AG04449 (cell line): ENCODE measurements at regions not wholly inside any gene's neighbourhood (a gene's known extent, or its start where the extent isn't known, plus 50 kb on each side); places are given as distances from the start of the nearest gene placed in this dataset.

ENCODE experiments used
- CTCF ChIA-PET: fragments of 350-600 bp; formaldehyde crosslinking; extraction: SDS; loops from one replicate; lab custom pipeline; 2021; ENCODE audit warnings: antibody characterized with exemption; lab: Yijun Ruan, JAX
- POLR2A ChIA-PET: fragments of 400-600, 350-600 bp; formaldehyde crosslinking; extraction: SDS; loops from one replicate; lab custom pipeline; 2020; ENCODE audit warnings: antibody characterized with exemption, inconsistent platforms; lab: Yijun Ruan, JAX
- DNase-seq: peaks from one replicate; pipeline ENCODE4 v3.0.0-alpha.2; 2010; ENCODE audit warnings: low read depth, low spot score
- H3K4me3 ChIP-seq: 2 replicates; pipeline ENCODE4 v1.5.1; 2011; ENCODE audit warnings: low read depth, mild to moderate bottlenecking, control low read depth, low read length
- TF ChIP-seq, protein P1 (sequence below): IDR thresholded peaks from one replicate; pipeline ENCODE4 v1.5.1; 2011; ENCODE audit warnings: mild to moderate bottlenecking, moderate library complexity, low read length, control low read depth, inconsistent platforms; ENCODE audit not compliant: insufficient read depth; ENCODE audit errors: missing control alignments

DNA sequence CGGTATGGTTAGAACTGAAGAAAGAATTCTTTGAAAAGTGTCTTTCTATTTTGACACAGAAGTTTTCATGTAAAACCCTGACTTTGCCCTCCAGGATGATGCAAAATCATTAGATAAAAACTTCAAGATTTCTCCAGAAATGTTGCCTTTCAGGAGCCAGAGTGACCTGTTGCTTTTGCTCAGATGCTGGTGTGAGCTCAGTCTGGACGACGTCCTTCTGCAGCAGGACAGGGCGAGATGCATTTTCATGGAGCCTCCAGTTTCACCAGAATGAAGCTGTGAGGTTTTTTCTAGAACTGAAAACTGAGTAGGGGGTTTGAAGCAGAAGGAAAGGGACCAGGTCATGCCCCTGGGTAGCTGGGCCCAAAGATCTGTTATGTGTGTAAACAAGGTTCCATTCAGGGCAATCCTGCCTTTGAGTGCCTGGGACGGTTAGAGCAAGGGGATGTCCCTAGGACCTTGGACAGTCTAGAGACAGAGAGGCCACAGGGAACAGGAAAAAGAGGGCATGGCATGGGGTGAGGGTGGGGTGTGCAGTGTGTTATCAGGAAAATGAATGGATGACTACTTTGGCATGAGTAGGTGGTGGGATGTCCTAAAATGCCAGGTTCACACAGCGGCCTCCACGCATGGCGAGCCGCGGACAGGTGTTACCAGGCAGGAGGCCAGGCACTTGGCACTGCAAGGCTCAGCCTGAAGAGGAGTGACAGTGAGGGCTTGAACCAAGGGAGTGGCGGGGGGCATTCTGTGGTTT is 356.3 kb downstream of the CXCL12 start:
- no peak overlapping the region for H3K4me3 ChIP-seq
- TF ChIP-seq, protein P1, sequence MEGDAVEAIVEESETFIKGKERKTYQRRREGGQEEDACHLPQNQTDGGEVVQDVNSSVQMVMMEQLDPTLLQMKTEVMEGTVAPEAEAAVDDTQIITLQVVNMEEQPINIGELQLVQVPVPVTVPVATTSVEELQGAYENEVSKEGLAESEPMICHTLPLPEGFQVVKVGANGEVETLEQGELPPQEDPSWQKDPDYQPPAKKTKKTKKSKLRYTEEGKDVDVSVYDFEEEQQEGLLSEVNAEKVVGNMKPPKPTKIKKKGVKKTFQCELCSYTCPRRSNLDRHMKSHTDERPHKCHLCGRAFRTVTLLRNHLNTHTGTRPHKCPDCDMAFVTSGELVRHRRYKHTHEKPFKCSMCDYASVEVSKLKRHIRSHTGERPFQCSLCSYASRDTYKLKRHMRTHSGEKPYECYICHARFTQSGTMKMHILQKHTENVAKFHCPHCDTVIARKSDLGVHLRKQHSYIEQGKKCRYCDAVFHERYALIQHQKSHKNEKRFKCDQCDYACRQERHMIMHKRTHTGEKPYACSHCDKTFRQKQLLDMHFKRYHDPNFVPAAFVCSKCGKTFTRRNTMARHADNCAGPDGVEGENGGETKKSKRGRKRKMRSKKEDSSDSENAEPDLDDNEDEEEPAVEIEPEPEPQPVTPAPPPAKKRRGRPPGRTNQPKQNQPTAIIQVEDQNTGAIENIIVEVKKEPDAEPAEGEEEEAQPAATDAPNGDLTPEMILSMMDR: no peak
- ChIA-PET CTCF (interaction anchor here (1.1 kb wide), 1 partner anchor 18 kb away, joined by 4 read pairs; no protein-coding TSS in a partner anchor), POLR2A (no interaction called here)
- DNase-seq: no peak

DNA sequence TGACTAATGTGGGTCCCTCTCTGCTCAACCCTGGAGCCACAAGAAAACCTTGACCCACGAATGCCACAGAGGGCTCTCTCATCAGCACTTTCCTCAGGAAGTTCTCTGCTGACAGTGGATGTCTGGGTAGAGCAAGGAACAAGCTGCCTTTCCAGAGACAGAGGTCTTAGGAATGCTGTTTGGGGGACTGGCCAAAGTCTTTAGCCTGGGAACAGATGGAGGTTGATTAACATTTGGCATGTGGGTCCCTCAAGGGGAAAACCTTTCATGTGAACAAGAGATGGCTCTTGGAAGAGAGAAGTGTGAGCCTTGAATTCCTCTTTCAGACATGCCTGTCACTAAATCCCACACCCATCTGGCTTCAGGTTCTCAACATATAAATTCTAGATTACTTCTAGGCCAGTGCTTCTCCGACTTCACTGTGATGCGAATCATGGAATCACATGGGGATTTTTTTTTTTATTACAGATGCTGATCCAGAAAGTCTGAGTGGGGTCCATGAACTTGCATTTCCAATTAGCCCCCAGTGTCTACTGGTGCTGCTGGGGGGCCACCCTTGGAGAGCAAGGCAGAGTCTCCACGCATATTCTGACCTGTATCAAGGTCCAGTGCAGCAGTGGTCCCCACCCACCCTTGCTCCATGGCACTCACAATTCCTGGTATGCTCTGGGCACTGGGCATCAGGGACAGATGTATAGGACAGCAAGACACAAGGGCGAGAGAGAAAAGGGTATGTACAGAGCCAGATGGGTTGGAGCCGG is 360.4 kb downstream of the CXCL12 start:
- CTCF ChIA-PET: no interaction called here
- TF ChIP-seq, protein P1: no peak
- H3K4me3 ChIP-seq: no peak overlapping the region
- no peak for DNase-seq
- POLR2A ChIA-PET: no interaction called here

DNA sequence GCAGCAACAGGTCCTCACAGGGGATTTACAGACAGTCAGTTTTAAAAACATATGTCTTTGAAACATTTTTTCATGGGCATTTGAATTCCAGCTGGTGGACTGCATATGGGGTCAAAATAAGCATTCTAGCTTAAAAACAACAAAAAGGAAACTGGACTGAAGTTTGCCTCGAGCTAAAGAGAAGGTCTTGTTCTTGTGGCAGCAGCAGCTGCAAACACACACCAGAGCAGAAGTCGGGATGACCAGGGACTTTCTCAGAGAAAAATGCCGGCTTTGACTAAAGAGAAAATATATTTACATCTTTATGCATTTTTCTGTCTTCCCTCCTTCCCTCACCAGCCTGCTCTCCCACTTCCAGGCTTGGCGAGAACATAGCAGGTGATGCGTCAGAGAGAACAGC is 361.4 kb downstream of the CXCL12 start:
- DNase-seq: no peak
- no peak overlapping the region for H3K4me3 ChIP-seq
- POLR2A ChIA-PET: no interaction called here
- TF ChIP-seq, protein P1: no peak
- CTCF ChIA-PET: no interaction called here

DNA sequence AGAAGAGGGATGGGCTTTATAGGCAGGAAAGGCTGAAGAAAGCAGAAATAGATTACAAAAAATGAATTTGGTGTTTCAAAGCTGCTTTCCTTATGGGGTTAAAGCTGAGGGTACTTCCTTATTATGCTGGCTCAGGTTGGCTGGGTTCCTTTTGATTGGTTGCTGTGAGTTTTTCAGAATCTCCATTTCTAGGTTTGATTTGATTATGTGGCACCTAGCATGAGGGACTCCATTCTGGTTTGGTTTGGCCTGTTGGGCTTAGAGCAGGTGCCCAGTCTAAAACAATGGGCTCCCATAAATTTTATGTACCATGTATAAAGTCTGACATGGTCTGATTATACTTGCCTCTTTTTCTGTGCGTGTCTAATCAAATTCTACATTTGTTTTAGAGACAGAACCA is 362.7 kb downstream of the CXCL12 start:
- POLR2A ChIA-PET: no interaction called here
- no peak for DNase-seq
- no peak overlapping the region for H3K4me3 ChIP-seq
- CTCF ChIA-PET: no interaction called here
- TF ChIP-seq, protein P1: no peak

DNA sequence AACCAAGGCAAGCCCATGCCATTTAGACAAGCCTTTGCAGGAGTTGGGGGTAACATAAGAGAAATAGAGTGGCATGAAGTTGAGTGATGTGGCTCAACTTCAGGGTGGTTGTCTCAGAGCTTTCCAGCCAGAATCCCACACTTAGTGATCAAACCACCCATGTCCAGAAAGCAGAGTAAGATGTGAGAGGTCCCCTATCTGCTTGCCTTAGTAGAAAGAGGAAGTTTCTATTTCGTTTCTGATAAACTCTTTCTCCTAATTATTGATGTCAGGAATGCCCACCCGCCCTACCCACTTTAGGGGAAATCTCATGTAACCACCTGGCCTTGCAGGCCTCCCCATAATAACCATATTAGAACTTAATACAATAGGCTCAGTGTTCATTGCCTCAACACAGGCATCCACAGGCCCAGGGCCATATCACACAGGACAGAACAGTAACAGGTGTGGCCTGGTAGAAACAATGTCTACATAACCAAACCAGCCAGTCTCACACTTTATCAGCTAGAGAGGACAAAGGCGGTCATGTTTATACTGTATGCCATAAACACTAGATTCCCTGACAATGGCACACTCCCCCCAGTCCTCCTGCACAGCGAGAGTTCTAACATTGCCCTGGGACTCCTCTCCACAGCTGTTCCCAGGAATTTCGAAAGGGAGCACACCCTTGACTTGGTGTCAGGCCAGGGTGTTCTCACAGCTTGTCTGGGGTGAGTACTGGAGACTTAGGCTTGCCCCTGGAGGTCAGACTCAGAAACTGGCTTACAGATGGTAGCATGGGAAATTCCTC is 364.4 kb downstream of the CXCL12 start:
- no peak for DNase-seq
- H3K4me3 ChIP-seq: no peak overlapping the region
- POLR2A ChIA-PET: no interaction called here
- TF ChIP-seq, protein P1: no peak
- CTCF ChIA-PET: interaction anchor here (2.0 kb wide), 1 partner anchor 330 kb away, joined by 9 read pairs; no protein-coding TSS in a partner anchor
